Parathyroid adenoma (tissue), 2 donors: ENCODE measurements at regions not wholly inside any gene's neighbourhood (a gene's known extent, or its start where the extent isn't known, plus 50 kb on each side); places are given as distances from the start of the nearest gene placed in this dataset.

ENCODE experiments used
- H2AFZ ChIP-seq: fragments of 300-600 bp; sonication (generic); one replicate; pipeline ENCODE4 v1.7.0; 2017; ENCODE audit warnings: antibody characterized with exemption, mild to moderate bottlenecking
- H3K27ac ChIP-seq: fragments of 300-600 bp; sonication (generic); one replicate; pipeline ENCODE4 v1.7.0; 2017
- H3K27me3 ChIP-seq: fragments of 300-600 bp; sonication (generic); one replicate; pipeline ENCODE4 v1.7.0; 2017; ENCODE audit warnings: low read length; ENCODE audit not compliant: control insufficient read depth, insufficient read depth
- H3K36me3 ChIP-seq: fragments of 300-600 bp; sonication (generic); one replicate; pipeline ENCODE4 v1.7.0; 2017; ENCODE audit warnings: low read length; ENCODE audit not compliant: control insufficient read depth, insufficient read depth
- H3K4me1 ChIP-seq: fragments of 300-600 bp; sonication (generic); one replicate; pipeline ENCODE4 v1.7.0; 2017; ENCODE audit warnings: control low read depth
- H3K4me2 ChIP-seq: fragments of 300-600 bp; sonication (generic); one replicate; pipeline ENCODE4 v1.7.0; 2017; ENCODE audit warnings: low read length
- H3K4me3 ChIP-seq: fragments of 300-600 bp; sonication (generic); one replicate; pipeline ENCODE4 v1.7.0; 2017; ENCODE audit warnings: low read depth, low read length
- H3K79me2 ChIP-seq: fragments of 300-600 bp; sonication (generic); one replicate; pipeline ENCODE4 v1.7.0; 2017; ENCODE audit warnings: control low read depth
- H3K9ac ChIP-seq: fragments of 300-600 bp; sonication (generic); one replicate; pipeline ENCODE4 v1.7.0; 2017; ENCODE audit warnings: mild to moderate bottlenecking
- H3K9me3 ChIP-seq: fragments of 300-600 bp; sonication (generic); one replicate; pipeline ENCODE4 v1.7.0; 2017; ENCODE audit warnings: low read length; ENCODE audit not compliant: control insufficient read depth
- TF ChIP-seq, protein P1 (sequence below): fragments of 300-600 bp; sonication (generic); IDR thresholded peaks from one replicate; pipeline ENCODE4 v1.7.0; 2017; ENCODE audit warnings: antibody characterized with exemption, mild to moderate bottlenecking
- donor health status: primary hyperparathyroidism.

- H3K27ac ChIP-seq, result no peak overlapping the region
- H3K4me2 ChIP-seq, result no peak overlapping the region
- H3K4me1 ChIP-seq, result no peaks in the 10 kb centered on the region
- H3K9me3 ChIP-seq, result no peaks in the 10 kb centered on the region
- H3K27me3 ChIP-seq, result no peaks in the 10 kb centered on the region
- no peaks in the 10 kb centered on the region for H3K36me3 ChIP-seq
- H3K4me3 ChIP-seq, result no peak overlapping the region
- TF ChIP-seq, protein P1, sequence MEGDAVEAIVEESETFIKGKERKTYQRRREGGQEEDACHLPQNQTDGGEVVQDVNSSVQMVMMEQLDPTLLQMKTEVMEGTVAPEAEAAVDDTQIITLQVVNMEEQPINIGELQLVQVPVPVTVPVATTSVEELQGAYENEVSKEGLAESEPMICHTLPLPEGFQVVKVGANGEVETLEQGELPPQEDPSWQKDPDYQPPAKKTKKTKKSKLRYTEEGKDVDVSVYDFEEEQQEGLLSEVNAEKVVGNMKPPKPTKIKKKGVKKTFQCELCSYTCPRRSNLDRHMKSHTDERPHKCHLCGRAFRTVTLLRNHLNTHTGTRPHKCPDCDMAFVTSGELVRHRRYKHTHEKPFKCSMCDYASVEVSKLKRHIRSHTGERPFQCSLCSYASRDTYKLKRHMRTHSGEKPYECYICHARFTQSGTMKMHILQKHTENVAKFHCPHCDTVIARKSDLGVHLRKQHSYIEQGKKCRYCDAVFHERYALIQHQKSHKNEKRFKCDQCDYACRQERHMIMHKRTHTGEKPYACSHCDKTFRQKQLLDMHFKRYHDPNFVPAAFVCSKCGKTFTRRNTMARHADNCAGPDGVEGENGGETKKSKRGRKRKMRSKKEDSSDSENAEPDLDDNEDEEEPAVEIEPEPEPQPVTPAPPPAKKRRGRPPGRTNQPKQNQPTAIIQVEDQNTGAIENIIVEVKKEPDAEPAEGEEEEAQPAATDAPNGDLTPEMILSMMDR, result no peak
- no peak overlapping the region for H2AFZ ChIP-seq
- no peaks in the 10 kb centered on the region for H3K79me2 ChIP-seq
- no peak overlapping the region for H3K9ac ChIP-seq
These were observed 312.8 kb downstream of the TLE4 start for GRCh38 chr9:79884546-79884945.

DNA sequence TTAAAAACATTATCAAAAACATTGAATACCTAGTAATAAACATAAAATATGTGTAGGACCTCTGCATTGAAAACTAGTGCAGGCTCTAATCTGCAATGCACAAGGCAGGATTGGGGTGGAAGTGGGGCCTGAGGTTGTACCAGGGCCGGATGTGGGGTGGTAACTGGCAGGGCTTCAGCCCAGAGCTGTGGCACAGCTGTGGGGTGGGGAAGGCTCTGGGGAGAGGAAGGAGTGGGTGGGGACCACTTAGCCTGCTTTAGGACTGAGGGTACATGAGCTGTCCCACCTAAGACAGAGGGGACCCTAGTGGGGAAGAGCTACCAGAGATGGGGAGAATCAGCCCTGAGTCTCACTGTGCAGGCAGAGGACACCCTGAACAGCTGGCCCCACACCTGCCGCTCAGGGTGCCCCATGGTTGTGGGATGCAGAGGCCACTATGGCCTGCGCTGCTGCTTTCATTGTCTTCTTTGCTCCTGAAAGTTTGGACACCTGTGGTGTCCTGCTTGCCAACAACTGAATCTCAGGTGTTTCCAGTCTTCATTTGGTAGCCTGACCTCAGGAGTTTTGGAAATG, 311.4 kb downstream of the TLE4 start:
- Histone ChIP-seq H3K27me3 (no peaks in the 10 kb centered on the region), H3K9me3 (no peaks in the 10 kb centered on the region), H2AFZ (no peak overlapping the region), H3K4me2 (no peak overlapping the region), H3K4me1 (no peaks in the 10 kb centered on the region), H3K4me3 (no peak overlapping the region), H3K27ac (no peak overlapping the region), H3K9ac (no peak overlapping the region), H3K79me2 (no peaks in the 10 kb centered on the region), H3K36me3 (no peaks in the 10 kb centered on the region)
- TF ChIP-seq, protein P1, result no peak

- Histone ChIP-seq H2AFZ (no peak overlapping the region), H3K4me1 (no peaks in the 10 kb centered on the region), H3K4me2 (no peak overlapping the region), H3K4me3 (no peak overlapping the region), H3K9ac (no peak overlapping the region), H3K27ac (no peak overlapping the region), H3K27me3 (no peaks in the 10 kb centered on the region), H3K36me3 (no peaks in the 10 kb centered on the region), H3K9me3 (no peaks in the 10 kb centered on the region), H3K79me2 (no peaks in the 10 kb centered on the region)
- TF ChIP-seq, protein P1, result no peak
These were observed 308.9 kb downstream of the TLE4 start for GRCh38 chr9:79880626-79881025.

DNA sequence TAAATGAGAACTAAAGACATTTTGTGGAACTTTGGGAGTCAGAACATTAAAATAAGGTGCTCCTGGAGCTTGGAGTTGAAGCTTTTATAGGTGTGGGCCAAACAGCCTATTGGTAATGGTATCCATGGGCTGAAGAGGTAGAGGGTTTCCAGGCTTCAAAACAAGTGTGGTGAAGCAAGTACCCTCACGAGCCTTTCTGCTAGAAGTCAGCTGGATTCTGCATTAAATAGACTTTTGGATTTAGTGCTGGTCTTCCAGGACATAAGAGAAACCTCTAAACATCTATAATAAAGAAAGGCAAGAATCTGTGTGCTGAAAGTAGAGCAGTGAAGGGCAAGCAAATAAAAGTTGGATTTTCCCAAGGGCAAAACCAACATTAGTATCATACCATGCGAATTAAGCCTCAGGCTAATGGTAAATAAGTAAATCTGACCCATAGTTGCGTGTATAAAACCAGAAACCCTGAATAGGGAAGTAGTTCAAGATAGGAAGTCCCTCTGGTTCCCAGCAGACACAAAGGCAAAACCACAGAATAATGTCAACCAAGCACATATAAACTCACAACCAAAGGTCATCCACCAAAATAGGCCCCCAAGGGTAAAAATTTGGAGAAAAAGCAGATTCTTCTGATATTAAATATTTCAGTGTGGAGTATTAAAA, 306.3 kb downstream of the TLE4 start:
- Histone ChIP-seq H3K36me3 (no peaks in the 10 kb centered on the region), H3K27ac (no peak overlapping the region), H3K4me2 (no peak overlapping the region), H2AFZ (no peak overlapping the region), H3K27me3 (no peaks in the 10 kb centered on the region), H3K4me1 (no peaks in the 10 kb centered on the region), H3K4me3 (no peak overlapping the region), H3K79me2 (no peaks in the 10 kb centered on the region), H3K9me3 (no peaks in the 10 kb centered on the region), H3K9ac (no peak overlapping the region)
- TF ChIP-seq, protein P1, result no peak
